ENCODE measurements at regions not wholly inside any gene's neighbourhood (a gene's known extent, or its start where the extent isn't known, plus 50 kb on each side); places are given as distances from the start of the nearest gene placed in this dataset.

DNA sequence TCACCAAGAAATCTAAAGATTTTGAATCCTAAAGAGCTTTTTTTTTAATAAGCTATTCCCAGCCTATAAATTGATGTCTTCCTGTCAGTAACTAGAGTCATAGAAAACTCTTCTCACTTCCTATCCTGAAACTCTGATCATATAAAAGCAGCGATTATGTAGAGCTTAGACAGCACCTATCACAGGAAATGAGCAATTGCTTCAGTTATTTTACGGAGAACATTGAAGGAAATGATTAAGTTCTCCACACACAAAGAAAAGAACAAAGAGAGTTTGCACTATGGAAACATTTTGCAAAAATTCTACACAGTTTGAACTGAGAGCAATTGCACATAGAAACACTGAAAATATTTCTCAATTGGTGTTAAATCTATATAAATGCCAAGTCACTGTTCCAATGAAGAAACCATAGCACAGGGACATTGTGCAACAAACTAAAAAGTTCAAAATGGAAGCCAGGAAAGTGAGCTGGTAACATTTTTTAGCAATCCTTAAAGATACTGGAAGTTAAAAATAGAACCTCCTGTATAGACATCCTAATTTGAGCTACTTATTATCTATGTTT lies 291.5 kb upstream of the ARHGEF26 start:
- ATAC-seq (no peak), DNase-seq (no peak)
- no peaks in the 10 kb centered on the region for H3K9me3 ChIP-seq
- no peak overlapping the region for H3K4me3 ChIP-seq
- no peaks in the 10 kb centered on the region for H3K4me1 ChIP-seq
- TF ChIP-seq, protein P1, sequence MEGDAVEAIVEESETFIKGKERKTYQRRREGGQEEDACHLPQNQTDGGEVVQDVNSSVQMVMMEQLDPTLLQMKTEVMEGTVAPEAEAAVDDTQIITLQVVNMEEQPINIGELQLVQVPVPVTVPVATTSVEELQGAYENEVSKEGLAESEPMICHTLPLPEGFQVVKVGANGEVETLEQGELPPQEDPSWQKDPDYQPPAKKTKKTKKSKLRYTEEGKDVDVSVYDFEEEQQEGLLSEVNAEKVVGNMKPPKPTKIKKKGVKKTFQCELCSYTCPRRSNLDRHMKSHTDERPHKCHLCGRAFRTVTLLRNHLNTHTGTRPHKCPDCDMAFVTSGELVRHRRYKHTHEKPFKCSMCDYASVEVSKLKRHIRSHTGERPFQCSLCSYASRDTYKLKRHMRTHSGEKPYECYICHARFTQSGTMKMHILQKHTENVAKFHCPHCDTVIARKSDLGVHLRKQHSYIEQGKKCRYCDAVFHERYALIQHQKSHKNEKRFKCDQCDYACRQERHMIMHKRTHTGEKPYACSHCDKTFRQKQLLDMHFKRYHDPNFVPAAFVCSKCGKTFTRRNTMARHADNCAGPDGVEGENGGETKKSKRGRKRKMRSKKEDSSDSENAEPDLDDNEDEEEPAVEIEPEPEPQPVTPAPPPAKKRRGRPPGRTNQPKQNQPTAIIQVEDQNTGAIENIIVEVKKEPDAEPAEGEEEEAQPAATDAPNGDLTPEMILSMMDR (IDR thresholded peaks at IDR 0.05): no peak
- no peak for TF ChIP-seq POLR2A (IDR thresholded peaks at IDR 0.05)
- no peaks in the 10 kb centered on the region for H3K36me3 ChIP-seq (replicated peaks in 1 of 2; ENCODE audit: insufficient read depth in 1 of 2, low read depth in 2 of 2)
- intact Hi-C loops (cut with DNase I): no loop called here
- WGBS, 2 donors: 58 to 75% methylated on average over 2 of the region's 2 CpGs
- H3K27ac ChIP-seq: no peak overlapping the region
- H3K27me3 ChIP-seq: no peaks in the 10 kb centered on the region

DNA sequence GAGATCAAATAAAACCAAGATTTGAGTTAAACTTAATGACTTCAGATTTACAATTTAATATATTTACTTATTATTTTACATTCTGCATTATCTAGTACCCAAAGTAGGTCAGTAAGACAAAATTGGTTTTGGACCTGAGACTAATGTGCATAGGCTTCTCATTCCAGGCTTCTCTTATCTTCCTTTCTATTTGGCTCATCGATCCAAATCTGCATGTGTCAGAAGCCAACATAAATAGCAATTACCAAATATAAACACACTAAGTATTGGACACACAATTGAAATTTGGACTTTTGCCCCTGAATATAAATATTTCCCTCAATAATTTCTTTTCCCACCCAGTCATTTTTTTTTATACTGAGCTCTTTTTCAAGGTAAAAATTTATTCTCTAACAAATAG lies 290.6 kb upstream of the ARHGEF26 start:
- no peak overlapping the region for H3K27ac ChIP-seq
- ATAC-seq (no peak), DNase-seq (no peak)
- TF ChIP-seq, protein P1 (IDR thresholded peaks at IDR 0.05): no peak
- TF ChIP-seq POLR2A (IDR thresholded peaks at IDR 0.05): no peak
- H3K4me1 ChIP-seq: no peaks in the 10 kb centered on the region
- H3K27me3 ChIP-seq: no peaks in the 10 kb centered on the region
- no peak overlapping the region for H3K4me3 ChIP-seq
- intact Hi-C loops (cut with DNase I): no loop called here
- WGBS, 2 donors: 6 to 19% methylated on average over 1 of the region's 1 CpG
- H3K36me3 ChIP-seq (replicated peaks in 1 of 2; ENCODE audit: insufficient read depth in 1 of 2, low read depth in 2 of 2): no peaks in the 10 kb centered on the region
- no peaks in the 10 kb centered on the region for H3K9me3 ChIP-seq

DNA sequence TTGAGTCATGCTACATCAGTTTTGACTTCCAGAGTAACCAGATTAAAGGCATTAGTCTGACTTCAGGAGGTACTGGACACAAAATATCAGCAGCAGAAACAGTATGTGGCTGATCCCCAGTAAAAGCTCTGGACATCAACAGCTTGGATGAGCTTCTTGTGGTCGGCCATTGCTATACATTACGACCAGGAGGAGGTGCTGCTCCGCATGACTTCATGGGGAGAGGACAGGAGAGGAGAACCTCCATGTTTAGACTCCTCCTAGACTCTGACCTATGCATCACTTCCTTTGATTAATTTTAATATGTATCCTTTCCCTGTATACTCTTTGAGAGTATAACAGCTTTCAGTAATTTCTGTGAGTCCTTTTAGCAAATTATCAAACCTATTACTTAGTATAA lies 285.6 kb upstream of the ARHGEF26 start:
- Histone ChIP-seq H3K27me3 (no peaks in the 10 kb centered on the region), H3K9me3 (no peaks in the 10 kb centered on the region), H3K4me1 (no peaks in the 10 kb centered on the region), H3K36me3 (replicated peaks in 1 of 2; ENCODE audit: insufficient read depth in 1 of 2, low read depth in 2 of 2) (no peaks in the 10 kb centered on the region), H3K4me3 (no peak overlapping the region), H3K27ac (no peak overlapping the region)
- DNase-seq (no peak), ATAC-seq (no peak)
- WGBS, 2 donors: 61 to 62% methylated on average over 3 of the region's 3 CpGs
- no peak for TF ChIP-seq POLR2A (IDR thresholded peaks at IDR 0.05)
- intact Hi-C loops (cut with DNase I): no loop called here

DNA sequence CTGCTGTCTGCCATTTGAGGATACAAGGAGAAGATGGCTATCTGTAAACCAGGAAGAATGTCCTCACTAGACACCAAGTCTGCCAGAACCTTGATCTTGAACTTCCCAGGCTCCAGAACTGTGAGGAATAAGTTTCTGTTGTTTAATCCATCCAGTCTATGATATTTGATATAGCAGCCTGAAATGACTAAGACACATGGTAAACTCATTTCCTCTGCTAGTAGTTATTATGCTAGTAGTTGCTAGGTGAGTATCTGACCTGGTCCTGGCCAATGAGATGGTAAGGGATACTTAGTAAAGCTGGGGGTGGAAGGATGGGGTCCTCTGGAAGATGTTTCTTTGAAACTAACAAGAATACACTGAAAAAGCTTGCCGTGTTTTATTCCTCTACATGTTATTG lies 280.7 kb upstream of the ARHGEF26 start:
- intact Hi-C loops (cut with DNase I): no loop called here
- ATAC-seq (no peak), DNase-seq (no peak)
- H3K27ac ChIP-seq: no peak overlapping the region
- H3K4me3 ChIP-seq: no peak overlapping the region
- no peaks in the 10 kb centered on the region for H3K36me3 ChIP-seq (replicated peaks in 1 of 2; ENCODE audit: insufficient read depth in 1 of 2, low read depth in 2 of 2)
- no peaks in the 10 kb centered on the region for H3K27me3 ChIP-seq
- no peaks in the 10 kb centered on the region for H3K9me3 ChIP-seq
- H3K4me1 ChIP-seq: no peaks in the 10 kb centered on the region
- WGBS, 2 donors: 82 to 88% methylated on average over 1 of the region's 1 CpG
- no peak for TF ChIP-seq POLR2A (IDR thresholded peaks at IDR 0.05)
- TF ChIP-seq, protein P1 (IDR thresholded peaks at IDR 0.05): no peak

DNA sequence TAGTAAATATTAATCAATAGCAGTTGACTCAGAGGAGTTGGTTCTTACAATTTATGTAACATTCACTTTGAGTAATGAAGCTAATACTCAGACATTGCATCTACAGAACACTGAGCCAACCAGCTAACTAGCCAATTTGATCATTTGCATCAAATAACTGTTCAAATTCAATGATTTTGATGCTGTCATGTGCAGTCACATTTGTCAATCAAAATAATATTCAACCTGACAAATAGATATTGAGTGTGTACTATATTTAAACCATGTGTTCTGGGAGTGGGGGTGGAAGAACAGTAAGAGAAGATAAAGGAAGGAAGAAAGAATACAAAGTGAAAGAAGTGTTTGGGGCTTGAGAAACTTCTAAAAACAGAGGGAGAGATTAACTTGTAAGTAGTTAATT lies 277.2 kb upstream of the ARHGEF26 start:
- intact Hi-C loops (cut with DNase I): no loop called here
- ATAC-seq (no peak), DNase-seq (no peak)
- no peaks in the 10 kb centered on the region for H3K4me1 ChIP-seq
- H3K27ac ChIP-seq: no peak overlapping the region
- TF ChIP-seq, protein P1 (IDR thresholded peaks at IDR 0.05): no peak
- TF ChIP-seq POLR2A (IDR thresholded peaks at IDR 0.05): no peak
- no peak overlapping the region for H3K4me3 ChIP-seq
- H3K27me3 ChIP-seq: no peaks in the 10 kb centered on the region
- no peaks in the 10 kb centered on the region for H3K9me3 ChIP-seq
- H3K36me3 ChIP-seq (replicated peaks in 1 of 2; ENCODE audit: insufficient read depth in 1 of 2, low read depth in 2 of 2): no peaks in the 10 kb centered on the region

Measured in body of pancreas (tissue), 4 donors.